Adipose tissue (tissue), 3 donors: ENCODE measurements at regions not wholly inside any gene's neighbourhood (a gene's known extent, or its start where the extent isn't known, plus 50 kb on each side); places are given as distances from the start of the nearest gene placed in this dataset.

Experiments used
- H3K27ac ChIP-seq: one replicate; pipeline ENCODE4 v1.5.1; 2013; ENCODE audit warnings: low read depth, low read length
- WGBS, 3 donors: extraction: QIAGEN DNeasy Blood & Tissue Kit; methylation state at CpG; one replicate each; pipeline ENCODE4 v1.1.7; 2013; 5-methylcytosine and 5-hydroxymethylcytosine counted together
- donor health status: healthy with polysubstance abuse.
- donor health status: Bipolar disorder and iron deficiency.
- donor health status: healthy.

- 28 to 36% (median 31%) methylated on average over 2 of the region's 2 CpGs for WGBS, 3 donors
- no peak overlapping the region for H3K27ac ChIP-seq
Observed at GRCh38 chr2:128922154-128922553, 603.5 kb upstream of the HS6ST1 start.

- no peak overlapping the region for H3K27ac ChIP-seq
Observed at GRCh38 chr2:128925631-128926030, 607.0 kb upstream of the HS6ST1 start.

GRCh38 chr2:128930101-128930500, 611.4 kb upstream of the HS6ST1 start:
- 90 to 98% (median 94%) methylated on average over 1 of the region's 1 CpG for WGBS, 3 donors
- H3K27ac ChIP-seq, result no peak overlapping the region

- H3K27ac ChIP-seq, result no peak overlapping the region
- 91 to 96% (median 93%) methylated on average over 12 of the region's 12 CpGs for WGBS, 3 donors
Observed at GRCh38 chr2:128940378-128940777, 621.7 kb upstream of the HS6ST1 start.

- 18 to 66% (median 31%) methylated on average over 3 of the region's 3 CpGs for WGBS, 3 donors
- no peak overlapping the region for H3K27ac ChIP-seq
Observed at GRCh38 chr2:128941751-128942150, 623.1 kb upstream of the HS6ST1 start.

GRCh38 chr2:128949360-128949759, 630.7 kb upstream of the HS6ST1 start:
- WGBS, 3 donors, result 92 to 98% (median 96%) methylated on average over 5 of the region's 5 CpGs
- H3K27ac ChIP-seq, result no peak overlapping the region

- 60 to 83% (median 65%) methylated on average over 4 of the region's 4 CpGs for WGBS, 3 donors
Observed at GRCh38 chr2:128950758-128951157, 632.1 kb upstream of the HS6ST1 start.

GRCh38 chr2:128958241-128958640, 639.6 kb upstream of the HS6ST1 start:
- WGBS, 3 donors, result 83 to 93% (median 93%) methylated on average over 4 of the region's 4 CpGs
- no peak overlapping the region for H3K27ac ChIP-seq

More at GRCh38 chr2:128950758-128951157, 632.1 kb upstream of the HS6ST1 start:
- no peak overlapping the region for H3K27ac ChIP-seq

GRCh38 chr2:128967646-128968045, 649.0 kb upstream of the HS6ST1 start:
- H3K27ac ChIP-seq, result no peak overlapping the region

GRCh38 chr2:128969374-128969773, 650.7 kb upstream of the HS6ST1 start:
- H3K27ac ChIP-seq, result no peak overlapping the region

GRCh38 chr2:128970332-128971116, 651.9 kb upstream of the HS6ST1 start:
- WGBS, 3 donors, result 68 to 73% (median 69%) methylated on average over 10 of the region's 10 CpGs
- H3K27ac ChIP-seq, result no peak overlapping the region

- WGBS, 3 donors, result 83 to 88% (median 84%) methylated on average over 4 of the region's 4 CpGs
- no peak overlapping the region for H3K27ac ChIP-seq
Observed at GRCh38 chr2:128973566-128973965, 654.9 kb upstream of the HS6ST1 start.

GRCh38 chr2:128978212-128978611, 659.5 kb upstream of the HS6ST1 start:
- 47 to 60% (median 48%) methylated on average over 5 of the region's 5 CpGs for WGBS, 3 donors
- H3K27ac ChIP-seq, result no peak overlapping the region

- H3K27ac ChIP-seq, result no peak overlapping the region
- WGBS, 3 donors, result 78 to 88% (median 84%) methylated on average over 8 of the region's 8 CpGs
Observed at GRCh38 chr2:128979182-128979581, 660.5 kb upstream of the HS6ST1 start.

- WGBS, 3 donors, result 82 to 84% (median 84%) methylated on average over 7 to 8 of the region's 8 CpGs
- no peak overlapping the region for H3K27ac ChIP-seq
Observed at GRCh38 chr2:128980475-128980874, 661.8 kb upstream of the HS6ST1 start.

- WGBS, 3 donors, result 88 to 95% (median 92%) methylated on average over 5 of the region's 5 CpGs
- no peak overlapping the region for H3K27ac ChIP-seq
Observed at GRCh38 chr2:128981353-128981752, 662.7 kb upstream of the HS6ST1 start.

GRCh38 chr2:128982001-128982400, 663.3 kb upstream of the HS6ST1 start:
- 82 to 99% (median 88%) methylated on average over 5 of the region's 5 CpGs for WGBS, 3 donors
- no peak overlapping the region for H3K27ac ChIP-seq

- WGBS, 3 donors, result 88 to 91% (median 91%) methylated on average over 4 of the region's 4 CpGs
- no peak overlapping the region for H3K27ac ChIP-seq
Observed at GRCh38 chr2:128982670-128983069, 664.0 kb upstream of the HS6ST1 start.

GRCh38 chr2:128983094-128983493, 664.4 kb upstream of the HS6ST1 start:
- 23 to 53% (median 52%) methylated on average over 2 of the region's 2 CpGs for WGBS, 3 donors
- no peak overlapping the region for H3K27ac ChIP-seq

GRCh38 chr2:128984081-128984480, 665.4 kb upstream of the HS6ST1 start:
- H3K27ac ChIP-seq, result no peak overlapping the region
- WGBS, 3 donors, result 76 to 90% (median 78%) methylated on average over 2 of the region's 2 CpGs
